GM19467 (cell line): ENCODE measurements at regions not wholly inside any gene's neighbourhood (a gene's known extent, or its start where the extent isn't known, plus 50 kb on each side); places are given as distances from the start of the nearest gene placed in this dataset.
"Not testable (repeated sequence)": the region's sequence is repeated elsewhere in the genome, so short reads cannot be mapped to it uniquely, and the experiment has no call there.

Experiments used
- ATAC-seq: cut with Tn5 transposase; IDR thresholded peaks from one replicate; pipeline ENCODE4 v1.9.1; 2021; ENCODE audit warnings: mild to moderate bottlenecking, moderate library complexity; ENCODE audit not compliant: unreplicated experiment

GRCh38 chr5:2166979-2167377 is 284.3 kb upstream of the IRX4 start:
- ATAC-seq: no peak

GRCh38 chr5:2166306-2166978 is 283.7 kb upstream of the IRX4 start:
- no peak for ATAC-seq

DNA sequence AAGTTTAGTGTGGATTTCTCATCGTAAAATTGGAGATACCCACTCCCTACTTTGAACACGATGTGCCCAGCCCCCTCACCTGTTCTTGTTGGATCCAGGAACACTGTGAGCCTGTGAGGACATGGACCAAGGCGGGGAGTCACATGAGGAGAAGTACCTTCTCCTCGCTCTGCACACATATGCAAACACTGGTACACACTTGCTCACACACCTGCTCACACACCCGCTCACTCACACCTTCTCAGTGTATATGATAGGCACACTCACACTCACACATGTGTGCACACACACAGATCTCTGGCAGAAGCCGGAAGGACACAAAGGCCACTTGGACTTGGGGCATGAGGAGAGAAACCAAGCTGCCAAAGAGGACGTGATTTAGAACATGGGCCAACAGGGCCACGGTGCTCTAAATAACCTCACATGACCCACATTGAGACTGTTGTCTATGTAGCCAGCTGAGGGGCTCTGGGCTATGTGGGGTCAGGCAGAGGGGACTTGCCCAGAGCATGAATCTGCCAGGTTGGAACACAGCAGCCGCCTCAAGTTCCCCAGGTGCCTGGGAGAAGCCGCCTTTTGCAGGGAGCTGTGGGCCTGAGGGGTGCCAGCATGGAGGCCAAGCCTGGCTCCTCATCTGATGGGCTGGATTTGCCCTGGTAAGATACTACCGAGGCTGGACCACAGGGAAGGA is 283.0 kb upstream of the IRX4 start:
- ATAC-seq: no peak

- ATAC-seq: no peak
Measured at GRCh38 chr5:2165203-2165602, 282.5 kb upstream of the IRX4 start.

DNA sequence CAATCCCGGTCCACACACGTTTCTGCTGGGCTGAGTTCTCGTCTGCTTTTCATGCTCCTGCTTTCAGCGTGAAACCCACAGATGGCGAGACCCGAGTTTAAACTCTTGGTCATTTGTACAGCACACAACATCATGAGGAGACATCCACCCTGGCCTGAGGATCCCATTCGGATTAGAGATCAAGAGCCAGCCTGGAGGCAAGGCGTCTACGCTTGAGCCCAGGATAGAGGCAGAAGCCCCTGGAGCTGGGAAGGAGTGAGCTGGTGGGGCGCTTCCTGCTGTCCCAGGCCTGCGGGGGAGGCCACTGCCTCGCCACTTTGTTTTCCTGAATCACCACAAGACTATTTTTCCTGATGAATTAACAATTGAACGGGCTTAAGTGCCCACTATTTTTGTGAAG is 281.9 kb upstream of the IRX4 start:
- ATAC-seq: no peak

GRCh38 chr5:2163940-2164490 is 281.3 kb upstream of the IRX4 start:
- no peak for ATAC-seq

DNA sequence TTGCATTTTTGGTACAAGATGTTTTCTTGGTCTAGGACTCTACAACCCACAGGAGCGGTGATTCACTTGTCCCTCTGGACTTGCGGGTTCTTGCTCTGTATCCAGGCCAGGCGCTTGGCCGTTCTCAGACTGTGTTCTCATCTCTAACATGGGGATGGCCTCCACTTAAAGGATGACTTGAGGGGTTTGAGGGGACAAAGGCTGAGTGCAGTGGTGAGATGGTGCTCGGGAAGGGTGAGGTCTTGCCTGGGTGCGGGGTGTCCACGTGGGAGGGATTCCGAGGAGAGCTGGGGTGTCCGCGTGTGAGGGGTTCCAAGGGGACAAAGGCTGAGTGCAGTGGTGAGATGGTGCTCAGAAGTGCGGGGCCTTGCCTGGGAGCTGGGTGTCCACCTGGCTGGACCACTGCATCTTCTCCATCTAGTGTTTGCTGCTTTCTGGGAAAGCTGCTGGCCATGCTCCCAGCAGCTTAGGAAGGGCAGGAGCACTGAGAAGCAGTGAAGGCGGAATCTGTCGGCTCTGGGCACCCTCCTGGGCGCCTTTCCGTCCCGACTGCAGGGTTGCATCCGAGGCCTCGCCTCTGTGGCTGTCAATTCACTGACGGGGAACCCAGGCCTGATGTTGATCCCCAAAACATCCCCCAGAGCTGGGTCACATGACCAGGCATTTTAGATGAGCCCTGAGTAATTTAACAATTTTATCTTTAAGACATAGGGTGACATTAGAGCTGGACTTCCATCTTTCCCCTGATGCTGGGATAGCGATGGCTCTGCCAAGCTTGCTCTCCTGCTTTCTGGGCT is 280.5 kb upstream of the IRX4 start:
- ATAC-seq: no peak

GRCh38 chr5:2160811-2161210 is 278.1 kb upstream of the IRX4 start:
- no peak for ATAC-seq

GRCh38 chr5:2158767-2159166 is 276.0 kb upstream of the IRX4 start:
- ATAC-seq: no peak

GRCh38 chr5:2158109-2158508 is 275.4 kb upstream of the IRX4 start:
- no peak for ATAC-seq

- no peak for ATAC-seq
Measured at GRCh38 chr5:2157372-2157771, 274.6 kb upstream of the IRX4 start.

GRCh38 chr5:2156358-2157059 is 273.8 kb upstream of the IRX4 start:
- ATAC-seq: no peak

GRCh38 chr5:2155556-2155955 is 272.8 kb upstream of the IRX4 start:
- ATAC-seq: no peak

DNA sequence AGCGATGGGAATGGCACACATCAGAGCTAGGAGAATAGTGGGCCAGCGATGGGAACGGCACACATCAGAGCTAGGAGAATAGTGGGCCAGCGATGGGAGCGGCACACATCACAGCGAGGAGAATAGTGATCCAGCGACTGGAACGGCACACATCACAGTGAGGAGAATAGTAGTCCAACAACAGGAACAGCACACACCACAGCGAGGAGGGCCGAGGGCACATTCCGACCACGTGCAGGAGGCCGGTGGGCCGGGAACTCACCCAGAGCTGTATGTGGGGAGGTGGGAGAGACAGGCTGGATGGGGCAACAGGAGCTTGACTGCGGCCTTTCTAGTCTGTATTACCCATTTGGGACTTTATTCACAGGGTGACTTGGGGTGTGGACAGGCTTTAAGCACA is 271.1 kb upstream of the IRX4 start:
- ATAC-seq: no peak

- ATAC-seq: no peak
Measured at GRCh38 chr5:2153350-2153749, 270.6 kb upstream of the IRX4 start.

DNA sequence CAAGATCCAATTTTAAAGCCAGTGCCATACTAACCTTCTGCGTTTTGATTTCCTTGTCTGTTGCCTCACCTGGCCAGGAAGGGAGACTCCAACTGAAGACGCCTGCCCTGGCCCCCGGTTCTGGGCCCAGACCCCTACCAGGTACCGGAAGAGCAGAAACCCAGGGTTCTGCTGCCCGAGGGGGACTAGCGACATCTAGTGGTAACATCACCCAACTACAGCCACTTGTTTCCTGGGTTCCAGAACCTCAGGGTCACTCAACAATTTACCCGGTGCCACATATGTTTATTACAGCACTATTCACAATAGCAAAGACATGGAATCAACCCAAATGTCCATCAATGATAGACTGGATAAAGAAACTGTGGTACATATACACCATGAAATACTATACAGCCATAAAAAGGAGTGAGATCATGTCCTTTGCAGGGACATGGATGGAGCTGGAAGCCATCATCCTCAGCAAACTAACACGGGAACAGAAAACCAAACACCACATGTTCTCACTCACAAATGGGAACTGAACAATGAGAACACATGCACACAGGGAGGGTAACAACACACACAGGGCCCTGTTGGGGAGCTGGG is 268.7 kb upstream of the IRX4 start:
- ATAC-seq: not testable (repeated sequence)

DNA sequence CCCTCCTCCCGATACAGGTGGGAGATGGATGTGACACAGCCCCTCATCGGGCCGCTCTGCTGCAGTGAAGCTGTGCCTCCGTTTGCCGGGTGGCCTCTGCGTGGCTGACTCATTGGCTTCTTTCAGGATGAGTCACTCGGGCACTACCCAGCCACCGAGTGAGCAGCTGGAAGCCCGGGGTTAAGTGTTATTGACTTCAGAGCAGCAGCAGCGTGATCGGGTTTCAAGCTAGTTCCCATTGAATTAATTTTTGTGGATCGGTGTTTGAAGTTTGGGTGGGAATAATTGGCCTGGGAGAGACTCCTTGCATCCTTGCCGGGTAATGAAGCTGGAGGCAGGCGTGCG is 266.4 kb upstream of the IRX4 start:
- no peak for ATAC-seq

GRCh38 chr5:2148312-2149194 is 265.8 kb upstream of the IRX4 start:
- no peak for ATAC-seq

GRCh38 chr5:2147504-2148311 is 265.0 kb upstream of the IRX4 start:
- no peak for ATAC-seq
